Fibroblast of villous mesenchyme (primary cell): ENCODE measurements at regions not wholly inside any gene's neighbourhood (a gene's known extent, or its start where the extent isn't known, plus 50 kb on each side); places are given as distances from the start of the nearest gene placed in this dataset.

ENCODE experiments used
- DNase-seq: peaks from one replicate; pipeline ENCODE4 v3.0.0-alpha.2; 2010; ENCODE audit warnings: low read depth
- H3K4me3 ChIP-seq: 2 replicates; pipeline ENCODE4 v1.5.1; 2011; ENCODE audit warnings: low read depth, mild to moderate bottlenecking, low read length
- TF ChIP-seq, protein P1 (sequence below): IDR thresholded peaks from 2 replicates; pipeline ENCODE4 v1.5.1; 2012; ENCODE audit warnings: low read depth, mild to moderate bottlenecking, low read length; ENCODE audit not compliant: insufficient read depth

DNA sequence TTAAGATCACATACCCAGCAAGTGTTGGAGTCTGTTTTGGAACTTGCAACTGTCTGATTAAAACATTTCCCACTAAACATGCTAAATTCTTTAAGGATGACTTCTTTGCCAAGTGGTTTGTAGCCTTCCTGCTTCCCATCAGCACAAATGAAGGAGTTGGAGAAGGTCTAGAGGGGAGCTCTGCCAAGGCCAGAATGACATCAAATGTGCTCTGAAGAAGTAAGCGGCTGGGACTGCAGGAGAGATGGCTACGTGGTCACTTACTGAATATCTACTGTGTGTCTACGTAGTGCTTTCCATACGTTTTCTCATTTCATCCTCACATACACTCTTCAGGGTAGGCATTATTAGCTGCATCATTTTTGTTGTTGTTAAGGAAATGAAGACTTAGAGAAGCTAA, 135.7 kb upstream of the NLRP1 start:
- no peak overlapping the region for H3K4me3 ChIP-seq
- TF ChIP-seq, protein P1, sequence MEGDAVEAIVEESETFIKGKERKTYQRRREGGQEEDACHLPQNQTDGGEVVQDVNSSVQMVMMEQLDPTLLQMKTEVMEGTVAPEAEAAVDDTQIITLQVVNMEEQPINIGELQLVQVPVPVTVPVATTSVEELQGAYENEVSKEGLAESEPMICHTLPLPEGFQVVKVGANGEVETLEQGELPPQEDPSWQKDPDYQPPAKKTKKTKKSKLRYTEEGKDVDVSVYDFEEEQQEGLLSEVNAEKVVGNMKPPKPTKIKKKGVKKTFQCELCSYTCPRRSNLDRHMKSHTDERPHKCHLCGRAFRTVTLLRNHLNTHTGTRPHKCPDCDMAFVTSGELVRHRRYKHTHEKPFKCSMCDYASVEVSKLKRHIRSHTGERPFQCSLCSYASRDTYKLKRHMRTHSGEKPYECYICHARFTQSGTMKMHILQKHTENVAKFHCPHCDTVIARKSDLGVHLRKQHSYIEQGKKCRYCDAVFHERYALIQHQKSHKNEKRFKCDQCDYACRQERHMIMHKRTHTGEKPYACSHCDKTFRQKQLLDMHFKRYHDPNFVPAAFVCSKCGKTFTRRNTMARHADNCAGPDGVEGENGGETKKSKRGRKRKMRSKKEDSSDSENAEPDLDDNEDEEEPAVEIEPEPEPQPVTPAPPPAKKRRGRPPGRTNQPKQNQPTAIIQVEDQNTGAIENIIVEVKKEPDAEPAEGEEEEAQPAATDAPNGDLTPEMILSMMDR = no peak
- no peak for DNase-seq

DNA sequence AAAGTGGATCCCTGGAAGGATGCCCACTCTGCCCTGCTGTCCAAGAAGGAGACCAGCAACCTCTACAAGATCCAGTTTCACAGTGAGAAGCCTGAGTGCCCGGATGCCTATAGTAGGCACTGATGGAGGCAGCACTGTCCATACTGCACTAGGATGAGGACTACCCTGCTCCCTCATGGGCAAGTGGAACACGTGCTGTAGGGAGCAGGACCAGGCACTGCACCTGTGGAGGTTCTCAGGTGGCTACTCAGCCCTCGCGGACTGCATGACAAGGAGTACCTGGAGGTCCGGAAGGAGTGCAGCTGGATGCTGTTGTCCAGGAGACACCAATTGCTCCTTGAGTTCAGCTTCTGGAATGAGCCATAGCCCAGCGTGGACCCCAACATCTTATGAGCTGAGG, 146.1 kb upstream of the NLRP1 start:
- H3K4me3 ChIP-seq = no peak overlapping the region
- TF ChIP-seq, protein P1 = no peak
- DNase-seq = no peak

- H3K4me3 ChIP-seq = no peak overlapping the region
- no peak for DNase-seq
- TF ChIP-seq, protein P1 = no peak
Measured at GRCh38 chr17:5740937-5741336, 156.6 kb upstream of the NLRP1 start.

GRCh38 chr17:5741810-5742209, 157.5 kb upstream of the NLRP1 start:
- TF ChIP-seq, protein P1 = no peak
- no peak for DNase-seq
- H3K4me3 ChIP-seq = no peak overlapping the region

DNA sequence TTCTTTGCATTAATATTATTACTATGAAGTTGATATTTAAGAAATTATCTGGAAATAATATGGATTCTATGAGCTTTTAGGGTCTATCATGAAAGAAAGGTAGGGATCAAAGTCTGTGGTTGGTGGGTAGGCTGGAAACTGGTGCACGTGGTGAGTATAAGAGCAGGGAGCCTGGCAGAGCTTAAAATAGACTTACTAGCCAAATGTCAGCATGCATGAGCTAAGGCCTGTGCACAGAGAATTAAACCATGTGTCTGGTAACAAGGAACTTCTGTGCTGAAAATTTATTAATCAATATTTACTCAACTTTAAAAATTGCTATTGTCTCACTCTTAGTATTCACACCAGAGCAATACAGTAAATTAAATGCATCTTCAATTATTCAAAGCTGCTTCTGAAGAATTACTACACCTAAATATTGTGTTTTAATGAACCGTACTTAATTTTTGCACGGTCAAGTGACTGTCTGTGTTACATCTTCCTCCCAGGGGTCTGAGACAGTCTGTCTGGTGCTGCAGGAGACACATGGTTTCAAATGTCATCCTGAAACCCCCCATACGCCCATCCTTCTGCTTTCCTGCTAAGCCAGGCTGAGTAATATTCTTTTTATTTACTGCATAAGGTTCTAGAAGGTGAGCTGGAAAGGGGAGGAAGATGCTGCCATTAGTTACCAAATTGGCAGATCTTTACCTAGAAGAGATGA, 161.0 kb upstream of the NLRP1 start:
- no peak for DNase-seq
- TF ChIP-seq, protein P1 = no peak
- no peak overlapping the region for H3K4me3 ChIP-seq

- DNase-seq = no peak
- TF ChIP-seq, protein P1 = no peak
- no peak overlapping the region for H3K4me3 ChIP-seq
Measured at GRCh38 chr17:5747276-5747675, 163.0 kb upstream of the NLRP1 start.

GRCh38 chr17:5747964-5748363, 163.7 kb upstream of the NLRP1 start:
- H3K4me3 ChIP-seq = no peak overlapping the region
- DNase-seq = no peak
- TF ChIP-seq, protein P1 = no peak
